Epithelial cell of proximal tubule (primary cell): ENCODE measurements at regions not wholly inside any gene's neighbourhood (a gene's known extent, or its start where the extent isn't known, plus 50 kb on each side); places are given as distances from the start of the nearest gene placed in this dataset.

Experiments
- DNase-seq: peaks from one replicate; pipeline ENCODE4 v3.0.0-alpha.2; 2011; ENCODE audit warnings: low read depth
- H3K4me3 ChIP-seq: 2 replicates; pipeline ENCODE4 v1.5.1; 2011; ENCODE audit warnings: low read depth, mild to moderate bottlenecking, low read length
- TF ChIP-seq, protein P1 (sequence below): conservative IDR thresholded peaks from 2 replicates; pipeline ENCODE4 v1.5.1; 2012; ENCODE audit warnings: low read depth, mild to moderate bottlenecking, low read length

DNA sequence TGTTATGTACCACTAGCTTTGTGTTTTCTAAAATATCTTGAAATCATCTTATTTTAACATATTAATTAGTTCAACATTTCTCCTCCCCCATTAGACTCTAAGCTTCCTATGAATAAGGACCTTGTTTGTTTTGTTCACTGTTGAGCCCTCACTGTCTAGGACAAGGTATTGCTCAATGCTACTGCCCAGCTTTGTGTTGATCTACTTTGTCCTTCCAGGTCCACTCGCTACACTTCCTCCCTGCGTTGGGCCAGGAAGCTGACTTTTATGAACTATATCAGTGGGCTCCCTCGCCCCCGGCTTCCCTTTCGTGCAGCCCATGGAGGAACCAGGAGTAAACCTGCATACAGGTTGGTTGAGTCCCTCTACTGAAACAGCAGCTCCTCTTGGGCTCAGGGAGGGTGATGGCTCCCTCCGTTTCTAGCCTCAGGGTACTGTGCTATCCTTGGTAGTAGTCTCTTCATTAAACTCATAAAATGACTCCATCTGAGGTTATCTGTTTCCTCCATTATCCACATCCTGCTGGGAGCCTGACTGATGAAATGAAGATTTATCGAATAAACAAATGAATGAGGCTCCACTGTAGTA is 272.5 kb downstream of the CLIC5 start:
- TF ChIP-seq, protein P1, sequence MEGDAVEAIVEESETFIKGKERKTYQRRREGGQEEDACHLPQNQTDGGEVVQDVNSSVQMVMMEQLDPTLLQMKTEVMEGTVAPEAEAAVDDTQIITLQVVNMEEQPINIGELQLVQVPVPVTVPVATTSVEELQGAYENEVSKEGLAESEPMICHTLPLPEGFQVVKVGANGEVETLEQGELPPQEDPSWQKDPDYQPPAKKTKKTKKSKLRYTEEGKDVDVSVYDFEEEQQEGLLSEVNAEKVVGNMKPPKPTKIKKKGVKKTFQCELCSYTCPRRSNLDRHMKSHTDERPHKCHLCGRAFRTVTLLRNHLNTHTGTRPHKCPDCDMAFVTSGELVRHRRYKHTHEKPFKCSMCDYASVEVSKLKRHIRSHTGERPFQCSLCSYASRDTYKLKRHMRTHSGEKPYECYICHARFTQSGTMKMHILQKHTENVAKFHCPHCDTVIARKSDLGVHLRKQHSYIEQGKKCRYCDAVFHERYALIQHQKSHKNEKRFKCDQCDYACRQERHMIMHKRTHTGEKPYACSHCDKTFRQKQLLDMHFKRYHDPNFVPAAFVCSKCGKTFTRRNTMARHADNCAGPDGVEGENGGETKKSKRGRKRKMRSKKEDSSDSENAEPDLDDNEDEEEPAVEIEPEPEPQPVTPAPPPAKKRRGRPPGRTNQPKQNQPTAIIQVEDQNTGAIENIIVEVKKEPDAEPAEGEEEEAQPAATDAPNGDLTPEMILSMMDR, result no peak
- no peak for DNase-seq
- no peak overlapping the region for H3K4me3 ChIP-seq

DNA sequence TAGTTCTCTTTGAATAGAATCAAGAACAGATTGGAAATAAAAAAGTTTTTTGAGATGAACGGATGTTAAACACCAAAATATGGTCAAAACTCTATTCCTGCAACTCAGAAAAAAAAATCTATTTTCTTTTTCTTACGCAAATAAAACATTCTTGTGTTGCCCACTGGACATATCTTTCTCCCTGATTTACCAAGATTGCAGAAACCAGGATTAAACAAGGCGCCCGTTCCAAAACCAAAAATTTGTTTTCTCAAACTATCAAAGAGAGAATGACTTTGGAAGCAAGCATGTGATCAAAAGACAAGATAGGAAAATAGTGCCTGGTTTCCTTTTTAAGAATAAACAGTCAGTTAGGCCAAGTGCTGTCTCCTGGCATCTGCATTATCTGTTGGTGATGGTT is 273.1 kb downstream of the CLIC5 start:
- TF ChIP-seq, protein P1, result no peak
- no peak overlapping the region for H3K4me3 ChIP-seq
- no peak for DNase-seq

DNA sequence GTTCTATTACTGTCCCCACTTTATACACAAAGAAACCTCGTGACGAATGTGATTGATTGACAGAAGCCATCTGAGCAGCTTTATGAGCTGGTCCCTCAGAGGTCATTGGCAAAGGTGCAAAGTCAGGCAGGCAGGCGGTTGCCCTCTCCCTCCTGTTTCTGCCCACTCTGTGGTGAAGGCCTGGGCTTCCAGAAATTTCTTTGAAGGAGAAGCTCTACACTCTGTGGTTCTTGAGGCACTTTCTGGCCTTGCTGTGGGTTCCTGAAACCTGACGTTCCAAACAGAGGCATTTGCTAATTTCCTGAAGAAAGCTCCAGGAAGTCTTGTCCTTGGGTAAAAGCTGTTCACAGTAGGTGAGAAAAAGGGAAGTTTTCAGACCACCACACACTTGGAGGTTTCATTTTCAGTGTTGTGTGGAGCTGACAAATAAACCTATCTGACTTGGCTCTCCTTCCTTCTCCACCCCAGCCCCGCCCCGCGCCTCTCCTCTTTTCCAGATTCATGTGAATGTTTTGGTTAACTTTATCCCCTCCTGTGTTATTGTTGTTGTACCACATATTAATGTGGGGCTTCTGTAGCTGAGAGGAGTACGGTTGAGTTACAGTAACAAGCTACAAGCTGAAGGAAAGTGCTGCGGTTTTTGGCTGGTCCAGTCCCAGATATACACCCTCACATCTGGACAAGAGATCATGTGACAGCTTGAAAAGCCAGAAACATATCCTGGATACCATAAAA is 274.1 kb downstream of the CLIC5 start:
- H3K4me3 ChIP-seq, result no peak overlapping the region
- DNase-seq, result no peak
- TF ChIP-seq, protein P1, result no peak

DNA sequence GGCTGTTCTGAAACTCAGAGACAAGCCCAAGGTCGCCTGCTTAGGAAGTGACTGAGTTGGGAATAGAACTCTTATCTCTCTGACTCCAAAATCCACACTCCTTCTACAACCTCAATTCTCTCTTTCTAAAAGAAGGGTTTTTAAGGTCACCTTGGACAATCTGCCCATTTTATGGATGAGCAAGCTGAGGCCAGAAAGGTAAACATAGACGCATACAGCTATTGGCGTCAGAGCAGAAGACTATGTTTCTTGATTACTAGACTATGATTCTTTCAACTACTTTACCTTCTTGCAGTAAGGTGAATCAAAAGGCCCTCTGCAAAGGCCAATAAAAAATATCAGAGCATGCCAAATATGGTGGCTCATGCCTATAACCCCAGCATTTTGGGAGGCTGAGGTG is 276.6 kb downstream of the CLIC5 start:
- no peak for DNase-seq
- TF ChIP-seq, protein P1, result no peak
- no peak overlapping the region for H3K4me3 ChIP-seq

DNA sequence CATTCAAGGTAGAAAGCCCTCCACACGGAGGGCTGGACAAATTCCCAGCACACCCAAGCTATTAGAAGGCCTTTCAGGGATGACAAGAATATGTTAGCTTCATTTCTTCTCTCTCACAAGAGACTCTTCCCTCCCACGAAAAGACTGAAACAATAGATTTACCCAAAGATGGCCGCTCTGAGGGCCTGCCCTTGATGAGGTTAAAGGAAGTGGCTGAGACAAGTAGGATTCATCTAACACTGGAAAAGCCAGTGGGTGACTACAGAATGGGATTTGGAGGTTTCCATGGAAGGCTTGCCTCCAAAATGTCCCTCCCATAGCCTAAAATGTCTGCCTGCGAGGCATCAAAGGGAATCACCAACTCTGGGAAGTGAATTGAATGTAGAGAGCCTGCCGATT is 277.6 kb downstream of the CLIC5 start:
- DNase-seq, result no peak
- TF ChIP-seq, protein P1, result no peak
- no peak overlapping the region for H3K4me3 ChIP-seq

DNA sequence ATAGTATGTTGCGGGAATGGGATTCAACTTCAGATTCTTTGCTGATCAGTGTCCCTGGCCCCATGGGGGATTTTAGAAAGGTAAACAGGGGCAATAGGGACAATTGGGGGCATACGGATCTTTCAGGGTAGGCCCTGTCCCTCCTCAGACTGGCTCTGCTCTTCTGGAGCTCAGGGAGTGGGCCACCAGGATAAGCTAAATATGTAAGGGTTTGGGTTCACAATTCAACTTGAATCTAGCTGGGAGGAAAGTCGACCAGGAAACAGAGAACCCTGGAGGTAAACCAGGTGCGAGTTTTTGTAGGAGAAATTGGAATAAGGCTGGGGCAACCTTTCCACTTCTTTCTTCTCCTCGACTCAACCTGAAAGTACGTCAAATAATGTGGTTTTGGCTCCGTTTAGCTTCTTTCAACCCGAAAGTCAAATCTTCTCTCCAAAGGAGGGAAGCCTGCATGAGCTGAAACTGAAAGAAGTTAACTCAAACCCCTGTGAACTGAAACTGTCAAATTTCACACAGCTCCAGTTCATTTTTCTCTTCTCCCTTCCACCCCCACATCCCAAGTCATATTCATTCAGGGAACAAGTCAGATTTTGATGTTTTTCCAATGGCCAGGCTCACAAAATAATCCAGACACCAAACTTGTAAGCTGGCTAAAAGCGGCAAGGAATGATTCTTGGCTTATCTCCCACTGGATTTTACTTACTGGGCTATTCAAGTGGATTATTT is 278.2 kb downstream of the CLIC5 start:
- no peak overlapping the region for H3K4me3 ChIP-seq
- TF ChIP-seq, protein P1, result no peak
- DNase-seq, result no peak
